ENCODE measurements at regions not wholly inside any gene's neighbourhood (a gene's known extent, or its start where the extent isn't known, plus 50 kb on each side); places are given as distances from the start of the nearest gene placed in this dataset.

- Histone ChIP-seq H3K27me3 (no peaks in the 10 kb centered on the region), H3K36me3 (no peaks in the 10 kb centered on the region), H3K4me3 (no peak overlapping the region), H3K9me3 (no peaks in the 10 kb centered on the region; the same call in 1 of the 2 replicates)
- no peak for DNase-seq
Measured at GRCh38 chr6:92196325-92196724, 1223.0 kb downstream of the EPHA7 start.

GRCh38 chr6:92195796-92196195, 1223.6 kb downstream of the EPHA7 start:
- H3K4me3 ChIP-seq, result no peak overlapping the region
- no peaks in the 10 kb centered on the region for H3K27me3 ChIP-seq
- H3K9me3 ChIP-seq, result no peaks in the 10 kb centered on the region; the same call in 1 of the 2 replicates
- H3K36me3 ChIP-seq, result no peaks in the 10 kb centered on the region
- DNase-seq, result no peak

GRCh38 chr6:92188016-92188415, 1231.3 kb downstream of the EPHA7 start:
- H3K4me3 ChIP-seq, result no peak overlapping the region
- no peak for DNase-seq
- no peaks in the 10 kb centered on the region for H3K27me3 ChIP-seq
- H3K9me3 ChIP-seq, result no peaks in the 10 kb centered on the region
- no peaks in the 10 kb centered on the region for H3K36me3 ChIP-seq

- Histone ChIP-seq H3K4me3 (no peak overlapping the region), H3K9me3 (no peaks in the 10 kb centered on the region), H3K36me3 (no peaks in the 10 kb centered on the region), H3K27me3 (no peaks in the 10 kb centered on the region)
- DNase-seq, result no peak
Measured at GRCh38 chr6:92184933-92185332, 1234.4 kb downstream of the EPHA7 start.

- no peaks in the 10 kb centered on the region for H3K36me3 ChIP-seq
- no peak for DNase-seq
Measured at GRCh38 chr6:92181347-92181746, 1238.0 kb downstream of the EPHA7 start.

GRCh38 chr6:92180090-92180489, 1239.3 kb downstream of the EPHA7 start:
- no peak overlapping the region for H3K4me3 ChIP-seq
- H3K9me3 ChIP-seq, result no peaks in the 10 kb centered on the region
- no peaks in the 10 kb centered on the region for H3K36me3 ChIP-seq
- no peak for DNase-seq
- H3K27me3 ChIP-seq, result no peaks in the 10 kb centered on the region

More at GRCh38 chr6:92181347-92181746, 1238.0 kb downstream of the EPHA7 start:
- H3K4me3 ChIP-seq, result no peak overlapping the region
- no peaks in the 10 kb centered on the region for H3K9me3 ChIP-seq
- no peaks in the 10 kb centered on the region for H3K27me3 ChIP-seq

- no peak for DNase-seq
- Histone ChIP-seq H3K9me3 (no peaks in the 10 kb centered on the region; the same call in 1 of the 2 replicates), H3K4me3 (no peak overlapping the region), H3K27me3 (no peaks in the 10 kb centered on the region), H3K36me3 (no peaks in the 10 kb centered on the region)
Measured at GRCh38 chr6:92176666-92177065, 1242.7 kb downstream of the EPHA7 start.

- DNase-seq, result no peak
- H3K4me3 ChIP-seq, result no peak overlapping the region
- H3K27me3 ChIP-seq, result no peaks in the 10 kb centered on the region
- H3K36me3 ChIP-seq, result no peaks in the 10 kb centered on the region
- H3K9me3 ChIP-seq, result no peaks in the 10 kb centered on the region; the same call in 1 of the 2 replicates
Measured at GRCh38 chr6:92174398-92175073, 1244.8 kb downstream of the EPHA7 start.

GRCh38 chr6:92169506-92169905, 1249.9 kb downstream of the EPHA7 start:
- Histone ChIP-seq H3K36me3 (no peaks in the 10 kb centered on the region), H3K27me3 (no peaks in the 10 kb centered on the region)
- no peak for DNase-seq

GRCh38 chr6:92166666-92167065, 1252.7 kb downstream of the EPHA7 start:
- no peak overlapping the region for H3K4me3 ChIP-seq
- peaks cover 3% of the 10 kb centered on the region; the same call in 1 of the 2 replicates for H3K9me3 ChIP-seq
- H3K27me3 ChIP-seq, result no peaks in the 10 kb centered on the region
- H3K36me3 ChIP-seq, result no peaks in the 10 kb centered on the region
- DNase-seq, result no peak

More at GRCh38 chr6:92169506-92169905, 1249.9 kb downstream of the EPHA7 start:
- peaks cover 3% of the 10 kb centered on the region; the same call in 1 of the 2 replicates for H3K9me3 ChIP-seq
- H3K4me3 ChIP-seq, result no peak overlapping the region

- H3K27me3 ChIP-seq, result no peaks in the 10 kb centered on the region
- H3K4me3 ChIP-seq, result no peak overlapping the region
- H3K9me3 ChIP-seq, result peaks cover 3% of the 10 kb centered on the region; the same call in 1 of the 2 replicates
- no peak for DNase-seq
- H3K36me3 ChIP-seq, result no peaks in the 10 kb centered on the region
Measured at GRCh38 chr6:92161953-92162352, 1257.4 kb downstream of the EPHA7 start.

GRCh38 chr6:92160226-92160625, 1259.1 kb downstream of the EPHA7 start:
- H3K27me3 ChIP-seq, result no peaks in the 10 kb centered on the region
- no peaks in the 10 kb centered on the region for H3K36me3 ChIP-seq
- H3K4me3 ChIP-seq, result no peak overlapping the region
- no peak for DNase-seq
- no peaks in the 10 kb centered on the region; the same call in 1 of the 2 replicates for H3K9me3 ChIP-seq

- no peak for DNase-seq
- Histone ChIP-seq H3K4me3 (no peak overlapping the region), H3K9me3 (no peaks in the 10 kb centered on the region), H3K27me3 (no peaks in the 10 kb centered on the region), H3K36me3 (no peaks in the 10 kb centered on the region)
Measured at GRCh38 chr6:92159046-92159445, 1260.3 kb downstream of the EPHA7 start.

- no peaks in the 10 kb centered on the region for H3K36me3 ChIP-seq
- H3K9me3 ChIP-seq, result no peaks in the 10 kb centered on the region
- no peak overlapping the region for H3K4me3 ChIP-seq
- H3K27me3 ChIP-seq, result no peaks in the 10 kb centered on the region
- DNase-seq, result no peak
Measured at GRCh38 chr6:92150553-92150952, 1268.8 kb downstream of the EPHA7 start.

GRCh38 chr6:92147246-92147645, 1272.1 kb downstream of the EPHA7 start:
- no peaks in the 10 kb centered on the region for H3K9me3 ChIP-seq
- DNase-seq, result no peak
- H3K36me3 ChIP-seq, result no peaks in the 10 kb centered on the region
- H3K27me3 ChIP-seq, result no peaks in the 10 kb centered on the region
- no peak overlapping the region for H3K4me3 ChIP-seq

- Histone ChIP-seq H3K27me3 (no peaks in the 10 kb centered on the region), H3K9me3 (no peaks in the 10 kb centered on the region), H3K36me3 (no peaks in the 10 kb centered on the region), H3K4me3 (no peak overlapping the region)
- no peak for DNase-seq
Measured at GRCh38 chr6:92139601-92140000, 1279.8 kb downstream of the EPHA7 start.

GRCh38 chr6:92132957-92133356, 1286.4 kb downstream of the EPHA7 start:
- H3K36me3 ChIP-seq, result no peaks in the 10 kb centered on the region
- DNase-seq, result no peak
- no peak overlapping the region for H3K4me3 ChIP-seq
- H3K27me3 ChIP-seq, result no peaks in the 10 kb centered on the region
- H3K9me3 ChIP-seq, result no peaks in the 10 kb centered on the region

GRCh38 chr6:92132457-92132856, 1286.9 kb downstream of the EPHA7 start:
- DNase-seq, result no peak
- H3K36me3 ChIP-seq, result no peaks in the 10 kb centered on the region
- no peak overlapping the region for H3K4me3 ChIP-seq
- no peaks in the 10 kb centered on the region for H3K9me3 ChIP-seq
- H3K27me3 ChIP-seq, result no peaks in the 10 kb centered on the region

Measured in MG63 (cell line).